Right cardiac atrium (tissue), 5 donors: ENCODE measurements at regions not wholly inside any gene's neighbourhood (a gene's known extent, or its start where the extent isn't known, plus 50 kb on each side); places are given as distances from the start of the nearest gene placed in this dataset.
"Not testable (repeated sequence)": the region's sequence is repeated elsewhere in the genome, so short reads cannot be mapped to it uniquely, and the experiment has no call there.

Experiments used
- ATAC-seq, 2 donors: fragments of 200-7000 bp; cut with Tn5 transposase; one replicate each; pipeline versions ENCODE4 v1.8.0 to v1.9.1; 2020; ENCODE audit warnings: moderate library complexity in 2 of 2, mild to moderate bottlenecking in 1 of 2
- DNase-seq, 3 donors: peaks; one replicate each; pipeline ENCODE4 v3.0.0-alpha.2; 2020
- H3K27ac ChIP-seq: one replicate; pipeline ENCODE4 v1.5.1; 2013; ENCODE audit warnings: mild to moderate bottlenecking, low read length, control low read depth, moderate library complexity
- H3K27me3 ChIP-seq: one replicate; pipeline ENCODE4 v1.6.1; 2013; ENCODE audit not compliant: control insufficient read depth, insufficient read depth
- H3K4me1 ChIP-seq: one replicate; pipeline ENCODE4 v1.6.1; 2013; ENCODE audit warnings: low read length; ENCODE audit not compliant: control insufficient read depth, insufficient read depth
- H3K4me3 ChIP-seq: one replicate; pipeline ENCODE4 v1.5.1; 2013; ENCODE audit warnings: low read length, control low read depth
- H3K9me3 ChIP-seq: one replicate; pipeline ENCODE4 v1.6.1; 2013; ENCODE audit warnings: low read length; ENCODE audit not compliant: control insufficient read depth
- WGBS: extraction: QIAGEN DNeasy Blood & Tissue Kit; methylation state at CpG from one replicate; pipeline ENCODE4 v1.1.7; 2013; 5-methylcytosine and 5-hydroxymethylcytosine counted together
- intact Hi-C, 4 donors: fragments of 100-400 bp; cut with DNase I; formaldehyde crosslinking; loops; one replicate each; pipeline versions ENCODE4 v1.11.0 to v1.14.0; 2022 to 2023
- donor health status: healthy with polysubstance abuse.
- donor health status: DM: no; HTN: yes; CAD: no.
- donor health status: DM: no; HTN: no; CAD: no.
- donor health status: DM: no; HTN: yes; CAD: no; lungs with severe emphysema.
- donor health status: DM: yes; HTN: yes; CAD: no.

- ATAC-seq = no peak
- intact Hi-C loops = no loop called here
- H3K4me3 ChIP-seq = no peak overlapping the region
- no peak for DNase-seq
- no peak overlapping the region for H3K27ac ChIP-seq
- H3K9me3 ChIP-seq = no peaks in the 10 kb centered on the region
- no peaks in the 10 kb centered on the region for H3K27me3 ChIP-seq
- peaks cover 5% of the 10 kb centered on the region for H3K4me1 ChIP-seq
- 95% methylated on average over 12 of the region's 12 CpGs for WGBS
Measured at GRCh38 chr2:128596396-128597120, 277.9 kb upstream of the HS6ST1 start.

- WGBS = 89% methylated on average over 9 of the region's 9 CpGs
- Histone ChIP-seq H3K4me1 (peaks cover 5% of the 10 kb centered on the region), H3K4me3 (no peak overlapping the region), H3K27ac (no peak overlapping the region), H3K27me3 (no peaks in the 10 kb centered on the region), H3K9me3 (no peaks in the 10 kb centered on the region)
- intact Hi-C loops = no loop called here
- no peak for ATAC-seq
- no peak for DNase-seq
Measured at GRCh38 chr2:128597121-128597762, 278.6 kb upstream of the HS6ST1 start.

DNA sequence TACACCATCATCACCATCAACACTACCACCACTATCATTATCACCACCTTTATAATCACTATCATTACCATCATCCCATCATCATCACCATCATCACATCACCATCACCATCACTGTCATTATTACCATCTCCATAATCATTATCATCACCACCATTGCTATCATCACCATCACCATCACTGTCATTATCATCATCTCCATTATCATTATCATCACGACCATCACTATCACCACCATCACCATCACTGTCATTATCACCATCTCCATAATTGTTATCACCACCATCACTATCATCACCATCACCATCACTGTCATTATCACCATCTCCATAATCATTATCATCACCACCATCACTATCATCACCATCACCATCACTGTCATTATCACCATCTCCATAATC lies 279.6 kb upstream of the HS6ST1 start:
- H3K4me1 ChIP-seq, ATAC-seq, H3K9me3 ChIP-seq, H3K27me3 ChIP-seq, H3K27ac ChIP-seq, intact Hi-C loops, H3K4me3 ChIP-seq, DNase-seq: not testable (repeated sequence)
- 79% methylated on average over 1 of the region's 1 CpG for WGBS

DNA sequence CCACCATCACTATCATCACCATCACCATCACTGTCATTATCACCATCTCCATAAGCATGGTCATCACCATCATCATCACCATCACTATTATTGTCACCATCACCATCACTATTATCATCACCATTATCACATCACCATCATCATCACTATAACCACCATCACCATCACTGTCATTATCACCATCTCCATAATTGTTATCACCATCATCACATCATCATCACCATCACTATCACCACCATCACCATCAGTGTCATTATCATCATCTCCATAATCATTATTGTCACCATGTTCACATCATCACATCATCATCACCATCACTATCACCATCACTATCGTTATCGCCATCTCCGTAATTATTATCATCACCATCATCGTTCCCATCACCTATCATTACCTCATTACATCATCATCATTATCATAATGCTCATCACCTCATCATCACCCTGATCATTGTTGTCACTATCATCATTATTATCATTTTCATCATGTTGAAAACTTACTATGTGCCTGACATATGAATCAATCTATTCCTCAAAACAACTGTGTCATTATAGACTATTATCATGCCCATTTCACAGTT lies 280.3 kb upstream of the HS6ST1 start:
- Histone ChIP-seq H3K4me3 (no peak overlapping the region), H3K27ac (no peak overlapping the region), H3K9me3 (no peaks in the 10 kb centered on the region), H3K27me3 (no peaks in the 10 kb centered on the region), H3K4me1 (peaks cover under 1% of the 10 kb centered on the region)
- ATAC-seq (no peak), DNase-seq (no peak)
- intact Hi-C loops = no loop called here
- 96% methylated on average over 4 of the region's 4 CpGs for WGBS

DNA sequence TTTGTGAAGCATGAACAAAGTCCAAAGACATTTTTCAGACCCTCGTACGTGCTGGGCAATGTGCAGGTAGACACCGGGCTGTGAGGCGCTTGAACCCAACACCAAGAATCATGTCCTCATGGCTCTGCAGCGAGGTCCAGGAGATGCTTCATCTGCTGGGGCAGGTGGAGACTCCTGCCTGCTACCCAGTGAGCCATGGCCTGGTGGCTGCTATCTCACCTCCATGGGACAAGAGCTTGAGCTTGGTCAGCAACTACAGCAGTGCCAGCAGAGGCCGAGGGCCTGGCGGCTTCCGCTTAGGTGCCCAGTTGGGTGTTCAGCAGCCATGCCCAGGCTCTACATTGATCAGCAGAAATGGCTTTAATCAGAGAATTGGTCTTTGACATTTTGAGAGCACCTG lies 281.0 kb upstream of the HS6ST1 start:
- no peaks in the 10 kb centered on the region for H3K27me3 ChIP-seq
- H3K27ac ChIP-seq = no peak overlapping the region
- H3K4me1 ChIP-seq = no peaks in the 10 kb centered on the region
- no peaks in the 10 kb centered on the region for H3K9me3 ChIP-seq
- ATAC-seq (no peak), DNase-seq (no peak)
- H3K4me3 ChIP-seq = no peak overlapping the region
- 96% methylated on average over 8 of the region's 8 CpGs for WGBS
- intact Hi-C loops = no loop called here

DNA sequence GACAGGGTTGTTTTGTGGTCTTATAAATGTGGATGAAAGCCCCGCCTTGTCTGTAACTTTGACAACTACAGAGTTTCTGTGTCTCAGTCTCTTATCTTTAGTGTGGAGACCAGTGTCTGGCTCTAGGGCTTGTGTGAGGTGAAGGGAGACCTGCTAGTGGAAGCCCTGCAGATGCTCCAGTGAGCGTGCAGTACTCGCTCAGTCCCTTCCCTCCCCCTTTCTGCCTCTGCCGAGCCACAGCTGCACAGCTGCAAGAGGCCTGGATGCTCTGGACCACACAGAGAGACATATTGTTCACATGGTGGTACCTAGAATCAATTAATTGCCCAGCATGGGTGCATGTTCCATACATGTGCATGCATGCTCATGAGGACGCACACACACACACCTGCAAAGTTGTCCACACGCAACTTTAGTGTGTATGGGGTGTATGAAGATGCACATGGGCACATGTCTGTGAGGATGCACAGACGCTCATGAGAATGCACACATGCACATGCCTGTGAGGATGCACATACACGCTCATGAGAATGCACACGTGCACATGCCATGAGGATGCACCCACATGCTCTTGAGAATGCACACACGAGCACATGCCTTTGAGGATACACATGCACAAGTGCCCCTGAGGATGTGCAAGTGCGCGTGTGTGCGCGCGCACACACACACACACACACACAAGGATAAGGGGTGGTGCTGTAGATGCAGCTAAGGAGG lies 282.1 kb upstream of the HS6ST1 start:
- DNase-seq (no peak), ATAC-seq (no peak)
- Histone ChIP-seq H3K27ac (no peak overlapping the region), H3K27me3 (no peaks in the 10 kb centered on the region), H3K4me3 (no peak overlapping the region), H3K9me3 (no peaks in the 10 kb centered on the region), H3K4me1 (no peaks in the 10 kb centered on the region)
- intact Hi-C loops = no loop called here
- 78% methylated on average over 15 of the region's 15 CpGs for WGBS

GRCh38 chr2:128601298-128602037 lies 282.8 kb upstream of the HS6ST1 start:
- Histone ChIP-seq H3K27ac (no peak overlapping the region), H3K4me3 (no peak overlapping the region), H3K4me1 (no peaks in the 10 kb centered on the region), H3K27me3 (no peaks in the 10 kb centered on the region), H3K9me3 (no peaks in the 10 kb centered on the region)
- intact Hi-C loops = no loop called here
- DNase-seq (no peak), ATAC-seq (no peak)
- WGBS = 87% methylated on average over 16 of the region's 16 CpGs

GRCh38 chr2:128602038-128602698 lies 283.5 kb upstream of the HS6ST1 start:
- 95% methylated on average over 11 of the region's 11 CpGs for WGBS
- Histone ChIP-seq H3K27ac (no peak overlapping the region), H3K27me3 (no peaks in the 10 kb centered on the region), H3K4me3 (no peak overlapping the region), H3K9me3 (no peaks in the 10 kb centered on the region), H3K4me1 (no peaks in the 10 kb centered on the region)
- ATAC-seq = peak in 1 of 2 donors; percentile 14
- DNase-seq = no peak
- intact Hi-C loops = no loop called here

- 91% methylated on average over 14 of the region's 14 CpGs for WGBS
- ATAC-seq (no peak), DNase-seq (no peak)
- H3K9me3 ChIP-seq = no peaks in the 10 kb centered on the region
- H3K27me3 ChIP-seq = no peaks in the 10 kb centered on the region
- intact Hi-C loops = no loop called here
- H3K27ac ChIP-seq = no peak overlapping the region
- H3K4me3 ChIP-seq = no peak overlapping the region
- no peaks in the 10 kb centered on the region for H3K4me1 ChIP-seq
Measured at GRCh38 chr2:128602699-128603101, 284.0 kb upstream of the HS6ST1 start.

DNA sequence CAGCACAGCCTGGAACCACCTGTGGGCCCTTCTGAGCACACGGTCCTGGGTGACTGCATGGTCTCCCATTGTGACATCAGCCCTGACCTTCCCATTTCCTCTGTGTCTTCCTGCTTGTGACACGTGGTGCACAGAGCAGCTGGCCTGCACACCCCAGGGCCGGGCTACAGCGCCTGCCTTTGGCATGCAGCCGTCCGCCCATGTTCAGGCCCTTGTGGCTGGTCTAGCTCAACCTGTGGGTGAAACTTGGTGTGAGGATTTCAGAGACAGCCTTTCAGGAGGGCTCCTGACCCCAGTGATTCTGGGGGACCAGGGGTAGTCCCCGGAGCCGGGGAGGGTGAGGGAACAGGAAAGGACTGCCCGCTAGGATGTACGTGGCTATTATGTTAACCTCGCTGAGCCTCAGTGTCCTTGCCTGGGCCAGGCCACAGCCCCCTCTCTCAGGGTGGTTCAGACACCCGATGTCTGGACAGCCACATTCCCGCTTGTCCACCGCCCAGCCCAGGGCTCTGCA lies 284.8 kb upstream of the HS6ST1 start:
- 75% methylated on average over 14 of the region's 14 CpGs for WGBS
- intact Hi-C loops = no loop called here
- Histone ChIP-seq H3K27ac (no peak overlapping the region), H3K4me1 (no peaks in the 10 kb centered on the region), H3K27me3 (no peaks in the 10 kb centered on the region), H3K4me3 (no peak overlapping the region), H3K9me3 (no peaks in the 10 kb centered on the region)
- ATAC-seq (peak in 1 of 2 donors; percentile 46), DNase-seq (peak in 1 of 3 donors; percentile 59)
